GM12878 (cell line): ENCODE measurements at regions not wholly inside any gene's neighbourhood (a gene's known extent, or its start where the extent isn't known, plus 50 kb on each side); places are given as distances from the start of the nearest gene placed in this dataset.

Experiments used
- CEBPB ChIP-seq, 2 experiments: fragments of 150-350 bp in 1 of 2; IDR thresholded peaks; 2 replicates each; pipeline ENCODE4 v1.6.1; 2012 to 2014; ENCODE audit warnings: low read depth in 2 of 2, low read length in 2 of 2, borderline replicate concordance in 1 of 2, inconsistent platforms in 1 of 2
- CTCF ChIP-seq, 3 experiments: IDR thresholded peaks in 2 of 3; conservative IDR thresholded peaks in 1 of 3; 2 replicates each; pipeline ENCODE4 v1.5.1; 2011; ENCODE audit warnings: low read depth in 3 of 3, low read length in 3 of 3, mild to moderate bottlenecking in 3 of 3, control low read depth in 2 of 3, moderate library complexity in 2 of 3, inconsistent platforms in 1 of 3, mixed read lengths in 1 of 3; ENCODE audit not compliant: control insufficient read depth in 2 of 3, insufficient read depth in 1 of 3; ENCODE audit errors: extremely low read depth in 1 of 3
- ZBTB11 ChIP-seq: fragments of 450-650 bp; formaldehyde crosslinking; IDR thresholded peaks from 2 replicates; pipeline ENCODE4 v1.5.0; 2022; ENCODE audit warnings: mild to moderate bottlenecking, missing genetic modification characterization

- TF ChIP-seq CTCF (IDR thresholded peaks at IDR 0.05 in 2 of 3, conservative IDR thresholded peaks at IDR 0.05 in 1 of 3; ENCODE audit: control insufficient read depth in 2 of 3, extremely low read depth in 1 of 3, insufficient read depth in 1 of 3, low read depth in 3 of 3, low read length in 3 of 3), result no peak
- no peak for TF ChIP-seq ZBTB11 (CRISPR knock-in tag)
- TF ChIP-seq CEBPB (IDR thresholded peaks at IDR 0.05; ENCODE audit: borderline replicate concordance in 1 of 2, low read depth in 2 of 2, low read length in 2 of 2), result no peak
Observed at GRCh38 chr3:74845081-74845480, 230.6 kb upstream of the CNTN3 start.
